Mesodermal cell (in vitro differentiated cells): ENCODE measurements at regions not wholly inside any gene's neighbourhood (a gene's known extent, or its start where the extent isn't known, plus 50 kb on each side); places are given as distances from the start of the nearest gene placed in this dataset.

Experiments used
- H3K27ac ChIP-seq: 2 replicates; pipeline ENCODE4 v1.7.0; 2013; ENCODE audit warnings: mild to moderate bottlenecking, low read depth, low read length, moderate library complexity; ENCODE audit not compliant: severe bottlenecking
- H3K36me3 ChIP-seq: 2 replicates; pipeline ENCODE4 v1.7.1; 2013; ENCODE audit warnings: mild to moderate bottlenecking, low read length, moderate library complexity; ENCODE audit not compliant: control insufficient read depth, insufficient read depth
- H3K4me1 ChIP-seq: one replicate; pipeline ENCODE4 v1.7.1; 2013; ENCODE audit warnings: mild to moderate bottlenecking, low read length; ENCODE audit not compliant: insufficient read depth, control insufficient read depth, poor library complexity, severe bottlenecking
- H3K4me3 ChIP-seq: 2 replicates; pipeline ENCODE4 v1.7.0; 2013; ENCODE audit warnings: low read length, control low read depth, mild to moderate bottlenecking; ENCODE audit not compliant: insufficient read depth, poor library complexity, severe bottlenecking; ENCODE audit errors: extremely low read depth
- H3K9me3 ChIP-seq: 2 replicates; pipeline ENCODE4 v1.7.1; 2013; ENCODE audit warnings: mild to moderate bottlenecking, low read length, moderate library complexity; ENCODE audit not compliant: control insufficient read depth
- WGBS, 2 experiments: methylation state at CpG; one replicate each; pipeline ENCODE4 v1.1.5; 2013; ENCODE audit warnings: missing lambda C conversion rate in 2 of 2; ENCODE audit not compliant: insufficient coverage in 2 of 2; 5-methylcytosine and 5-hydroxymethylcytosine counted together

DNA sequence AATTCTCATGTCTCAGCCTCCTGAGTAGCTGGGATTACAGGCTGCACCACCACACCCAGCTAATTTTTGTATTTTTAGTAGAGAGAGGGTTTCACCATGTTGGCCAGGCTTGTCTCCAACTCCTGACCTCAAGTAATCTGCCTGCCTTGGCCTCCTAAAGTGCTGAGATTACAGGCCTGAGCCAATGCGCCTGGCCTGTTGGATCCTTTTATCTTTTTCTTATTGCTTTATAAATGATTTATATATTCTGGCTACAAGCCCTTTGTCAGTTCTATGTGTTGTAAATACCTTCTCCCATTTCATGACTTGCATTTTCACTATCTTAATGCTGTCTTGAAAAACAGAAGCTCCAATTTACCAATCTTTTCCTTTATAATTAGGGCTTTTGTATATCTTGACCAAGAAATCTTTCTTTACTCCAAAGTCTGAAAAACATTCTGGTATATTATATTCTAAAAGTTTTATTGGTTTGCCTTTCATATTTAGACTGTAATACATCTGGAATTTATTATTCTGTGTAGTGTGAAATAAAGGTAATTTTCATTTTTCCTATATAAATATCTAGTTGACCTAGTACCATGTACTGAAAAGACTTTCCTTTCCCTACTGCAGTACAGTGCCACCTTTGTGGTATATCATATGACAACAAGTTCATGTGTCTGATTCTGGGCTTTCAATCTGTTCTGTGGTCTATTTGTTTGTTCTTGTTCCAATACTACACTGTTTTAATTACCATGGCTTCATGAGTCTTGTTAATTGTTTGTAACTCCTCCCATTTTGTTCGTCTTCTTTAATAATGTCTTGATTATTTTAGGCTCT lies 52.9 kb upstream of the RNU6-1 start:
- H3K4me3 ChIP-seq, result no peak overlapping the region
- no peaks in the 10 kb centered on the region for H3K36me3 ChIP-seq
- no peaks in the 10 kb centered on the region for H3K4me1 ChIP-seq
- H3K9me3 ChIP-seq, result no peaks in the 10 kb centered on the region
- H3K27ac ChIP-seq, result no peak overlapping the region
- WGBS, 2 experiments, result no CpG with 5 or more reads among the region's 2 CpGs

DNA sequence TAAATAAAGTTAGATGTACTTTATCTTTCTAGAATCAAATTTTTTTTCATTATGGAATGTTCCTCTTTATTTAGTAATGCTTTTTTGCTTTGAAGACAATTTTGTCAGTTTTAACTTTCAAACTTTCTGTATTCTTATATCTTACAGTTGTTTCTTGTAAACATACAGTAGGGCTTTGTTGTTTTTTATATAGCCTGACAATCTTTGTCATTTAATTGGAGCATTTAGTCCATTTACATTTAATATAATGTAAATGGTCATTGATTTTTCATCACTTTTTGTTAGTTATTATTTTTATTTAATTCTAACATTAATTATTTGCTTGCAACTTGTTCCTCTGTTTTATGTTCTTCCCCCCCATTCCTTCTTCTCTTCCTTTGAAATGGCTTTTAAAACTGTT lies 55.4 kb upstream of the RNU6-1 start:
- Histone ChIP-seq H3K27ac (no peak overlapping the region), H3K36me3 (no peaks in the 10 kb centered on the region), H3K4me3 (no peak overlapping the region), H3K9me3 (no peaks in the 10 kb centered on the region), H3K4me1 (no peaks in the 10 kb centered on the region)

DNA sequence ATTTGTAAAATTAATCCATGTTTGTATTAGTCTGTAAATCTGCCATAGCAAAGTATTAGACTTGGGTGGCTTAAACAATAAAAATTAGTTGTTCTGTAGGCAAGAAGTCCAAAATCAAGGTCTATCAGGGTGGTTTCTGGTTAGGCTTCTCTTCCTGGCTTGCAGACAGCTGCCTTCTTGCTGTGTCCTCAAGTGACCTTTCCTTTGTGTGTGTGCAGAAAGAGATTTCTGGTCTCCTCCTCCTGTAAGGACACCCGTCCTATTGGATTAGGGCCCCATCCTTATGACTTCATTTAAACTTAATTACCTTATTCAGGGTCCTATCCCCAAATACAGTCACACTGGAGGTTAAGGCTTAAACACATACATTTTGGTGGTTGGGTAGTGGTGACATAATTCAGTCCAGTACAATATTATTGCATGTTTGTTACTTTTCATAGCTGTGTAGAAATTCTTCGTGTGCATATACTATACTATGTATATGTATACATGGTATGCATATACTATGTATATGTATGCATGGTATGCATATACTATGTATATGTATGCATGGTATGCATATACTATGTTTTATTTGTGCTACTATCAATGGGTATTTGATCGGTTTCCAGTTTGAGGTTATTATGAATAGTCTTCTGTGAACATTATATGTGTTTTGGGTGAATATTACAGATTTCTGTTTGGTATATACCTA lies 57.9 kb upstream of the RNU6-1 start:
- WGBS, 2 experiments, result 100% methylated on average over 1 of the region's 3 CpGs; no CpG with 5 or more reads in 1 of the 2 experiments
- Histone ChIP-seq H3K27ac (no peak overlapping the region), H3K9me3 (no peaks in the 10 kb centered on the region), H3K4me3 (no peak overlapping the region), H3K36me3 (no peaks in the 10 kb centered on the region), H3K4me1 (no peaks in the 10 kb centered on the region)

DNA sequence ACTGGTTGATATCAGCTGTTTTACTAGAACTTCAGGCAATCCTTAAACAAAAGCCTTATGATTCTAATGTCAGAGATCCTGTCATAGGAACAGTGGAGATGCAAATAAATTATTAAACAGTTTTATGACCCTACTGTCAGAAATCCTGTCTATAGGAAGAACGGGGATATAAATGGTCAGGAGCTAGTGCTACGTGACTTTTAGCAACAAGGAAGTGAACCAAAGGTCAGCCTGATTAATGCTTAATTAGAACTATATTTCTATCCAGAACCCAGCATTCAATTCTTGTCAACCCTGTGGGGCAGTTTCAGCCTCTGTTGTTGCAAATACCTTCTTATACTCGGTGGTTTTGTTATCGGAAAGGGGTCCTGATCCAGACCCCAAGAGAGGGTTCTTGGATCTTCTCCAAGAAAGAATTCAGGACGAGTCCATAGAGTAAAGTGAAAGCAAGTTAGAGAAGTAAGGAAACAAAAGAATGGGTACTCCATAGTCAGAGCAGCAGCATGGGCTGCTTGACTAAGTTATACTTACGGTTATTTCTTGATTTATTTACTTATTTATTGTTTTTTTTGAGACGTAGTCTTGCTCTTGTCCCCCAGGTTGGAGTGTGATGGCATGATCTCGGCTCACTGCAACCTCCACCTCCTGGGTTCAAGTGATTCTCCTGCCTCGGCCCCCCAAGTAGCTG lies 59.9 kb upstream of the RNU6-1 start:
- Histone ChIP-seq H3K27ac (no peak overlapping the region), H3K9me3 (no peaks in the 10 kb centered on the region), H3K36me3 (no peaks in the 10 kb centered on the region), H3K4me3 (no peak overlapping the region), H3K4me1 (no peaks in the 10 kb centered on the region)
- 82 to 95% methylated on average over 4 to 9 of the region's 9 CpGs for WGBS, 2 experiments

- WGBS, 2 experiments, result 92 to 100% methylated on average over 1 to 2 of the region's 2 CpGs
- no peaks in the 10 kb centered on the region for H3K9me3 ChIP-seq
- no peak overlapping the region for H3K27ac ChIP-seq
Observed at GRCh38 chr15:67900621-67901147, 60.8 kb upstream of the RNU6-1 start.

GRCh38 chr15:67901922-67902321 lies 62.1 kb upstream of the RNU6-1 start:
- no peaks in the 10 kb centered on the region for H3K4me1 ChIP-seq
- no peak overlapping the region for H3K4me3 ChIP-seq
- no peaks in the 10 kb centered on the region for H3K9me3 ChIP-seq
- H3K27ac ChIP-seq, result no peak overlapping the region
- no peaks in the 10 kb centered on the region for H3K36me3 ChIP-seq
- WGBS, 2 experiments, result no CpG with 5 or more reads among the region's 1 CpG

More at GRCh38 chr15:67900621-67901147, 60.8 kb upstream of the RNU6-1 start:
- Histone ChIP-seq H3K4me1 (no peaks in the 10 kb centered on the region), H3K36me3 (no peaks in the 10 kb centered on the region), H3K4me3 (no peak overlapping the region)

GRCh38 chr15:67902579-67903009 lies 62.7 kb upstream of the RNU6-1 start:
- Histone ChIP-seq H3K36me3 (no peaks in the 10 kb centered on the region), H3K4me1 (no peaks in the 10 kb centered on the region), H3K27ac (no peak overlapping the region), H3K9me3 (no peaks in the 10 kb centered on the region), H3K4me3 (no peak overlapping the region)
- WGBS, 2 experiments, result 92 to 97% methylated on average over 6 of the region's 9 CpGs

- Histone ChIP-seq H3K27ac (no peak overlapping the region), H3K36me3 (no peaks in the 10 kb centered on the region), H3K4me3 (no peak overlapping the region), H3K4me1 (no peaks in the 10 kb centered on the region), H3K9me3 (no peaks in the 10 kb centered on the region)
Observed at GRCh38 chr15:67903708-67904107, 63.9 kb upstream of the RNU6-1 start.

GRCh38 chr15:67905628-67906027 lies 65.8 kb upstream of the RNU6-1 start:
- no peaks in the 10 kb centered on the region for H3K4me1 ChIP-seq
- H3K9me3 ChIP-seq, result peaks cover 11% of the 10 kb centered on the region
- no peak overlapping the region for H3K4me3 ChIP-seq
- 85 to 100% methylated on average over 1 of the region's 1 CpG for WGBS, 2 experiments
- H3K36me3 ChIP-seq, result no peaks in the 10 kb centered on the region
- no peak overlapping the region for H3K27ac ChIP-seq

DNA sequence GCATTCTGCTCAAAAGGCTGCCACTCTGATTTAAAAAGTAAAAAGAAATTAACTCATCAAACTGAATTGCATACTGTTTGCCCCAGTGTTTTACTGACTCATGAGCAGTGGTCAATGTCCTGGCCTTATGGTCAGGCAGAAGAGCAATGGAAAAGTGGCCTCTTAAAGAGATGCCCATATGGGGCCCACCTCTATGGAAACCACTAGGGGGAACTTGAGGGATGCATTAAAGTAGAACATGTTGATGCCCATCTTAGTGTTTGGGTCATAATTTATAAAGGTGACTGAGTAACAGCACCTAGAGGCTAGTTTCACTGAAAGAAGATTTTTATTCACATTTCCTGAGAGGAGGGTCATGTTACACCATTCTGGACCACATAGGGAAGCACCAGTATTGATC lies 66.5 kb upstream of the RNU6-1 start:
- H3K4me3 ChIP-seq, result no peak overlapping the region

More for the DNA sequence above, 66.5 kb upstream of the RNU6-1 start:
- no peak overlapping the region for H3K27ac ChIP-seq
- no peaks in the 10 kb centered on the region for H3K36me3 ChIP-seq
- H3K9me3 ChIP-seq, result peaks cover 11% of the 10 kb centered on the region
- H3K4me1 ChIP-seq, result no peaks in the 10 kb centered on the region
